Activated CD8-positive, alpha-beta T cell treated with anti-CD3 and anti-CD28 coated beads for 36 hours (primary cell): ENCODE measurements at regions not wholly inside any gene's neighbourhood (a gene's known extent, or its start where the extent isn't known, plus 50 kb on each side); places are given as distances from the start of the nearest gene placed in this dataset.

Source experiments
- ATAC-seq: fragments of 200-7000 bp; cut with Tn5 transposase; one replicate; pipeline ENCODE4 v1.10.0; 2021; ENCODE audit warnings: mild to moderate bottlenecking, moderate library complexity
- CTCF ChIA-PET: fragments of 350-600 bp; sonication (Branson Sonifier 250); formaldehyde crosslinking; loops from one replicate; lab custom pipeline; 2021; ENCODE audit warnings: antibody characterized with exemption; lab: Charles Lee
- POLR2A ChIA-PET: fragments of 350-600 bp; sonication (Branson Sonifier 250); formaldehyde crosslinking; loops from one replicate; lab custom pipeline; 2021; ENCODE audit warnings: antibody characterized with exemption; lab: Charles Lee
- DNase-seq: peaks from one replicate; pipeline ENCODE4 v3.0.0-alpha.2; 2020
- H3K27ac Mint-ChIP-seq: one replicate; pipeline ENCODE4 v1.8.0; 2021; ENCODE audit warnings: mild to moderate bottlenecking, mixed read lengths
- H3K27me3 Mint-ChIP-seq: one replicate; pipeline ENCODE4 v1.8.0; 2021; ENCODE audit warnings: mixed read lengths
- H3K36me3 Mint-ChIP-seq: one replicate; pipeline ENCODE4 v1.8.0; 2021; ENCODE audit warnings: low read depth, mixed read lengths
- H3K4me1 Mint-ChIP-seq: one replicate; pipeline ENCODE4 v1.8.0; 2021; ENCODE audit warnings: low read depth, mixed read lengths
- H3K4me3 Mint-ChIP-seq: one replicate; pipeline ENCODE4 v1.8.0; 2021; ENCODE audit warnings: mild to moderate bottlenecking, moderate library complexity, mixed read lengths
- H3K9me3 Mint-ChIP-seq: one replicate; pipeline ENCODE4 v1.8.0; 2021; ENCODE audit warnings: mixed read lengths
- CTCF ChIP-seq: fragments of 200-600 bp; IDR thresholded peaks from one replicate; pipeline ENCODE4 v1.8.0; 2022; ENCODE audit warnings: antibody characterized with exemption, mild to moderate bottlenecking
- intact Hi-C: fragments of 100-400 bp; cut with micrococcal nuclease; formaldehyde crosslinking; loops from one replicate; pipeline ENCODE4 v1.10.0; 2022

- Mint-ChIP-seq H3K27me3 (no peaks in the 10 kb centered on the region), H3K36me3 (no peaks in the 10 kb centered on the region), H3K4me1 (no peaks in the 10 kb centered on the region), H3K9me3 (no peaks in the 10 kb centered on the region), H3K4me3 (no peak overlapping the region), H3K27ac (no peak overlapping the region)
- CTCF ChIA-PET: no interaction called here
- intact Hi-C loops: no loop called here
- DNase-seq (no peak), ATAC-seq (no peak)
- POLR2A ChIA-PET: no interaction called here
- TF ChIP-seq CTCF: no peak
These were observed 188.1 kb downstream of the SYT10 start for GRCh38 chr12:33251548-33251947.

GRCh38 chr12:33248364-33248763 lies 191.3 kb downstream of the SYT10 start:
- no peaks in the 10 kb centered on the region for H3K27me3 Mint-ChIP-seq
- CTCF ChIA-PET: no interaction called here
- no peak for TF ChIP-seq CTCF

GRCh38 chr12:33247625-33248024 lies 192.0 kb downstream of the SYT10 start:
- no peak for TF ChIP-seq CTCF
- Mint-ChIP-seq H3K36me3 (no peaks in the 10 kb centered on the region), H3K27ac (no peak overlapping the region), H3K27me3 (no peaks in the 10 kb centered on the region), H3K9me3 (peaks cover 3% of the 10 kb centered on the region), H3K4me3 (no peak overlapping the region), H3K4me1 (no peaks in the 10 kb centered on the region)
- ATAC-seq (no peak), DNase-seq (no peak)
- intact Hi-C loops: no loop called here
- CTCF ChIA-PET: no interaction called here
- POLR2A ChIA-PET: no interaction called here

More at GRCh38 chr12:33248364-33248763, 191.3 kb downstream of the SYT10 start:
- ATAC-seq: no peak
- H3K4me1 Mint-ChIP-seq: no peaks in the 10 kb centered on the region
- peaks cover 3% of the 10 kb centered on the region for H3K9me3 Mint-ChIP-seq
- no peaks in the 10 kb centered on the region for H3K36me3 Mint-ChIP-seq
- no peak overlapping the region for H3K4me3 Mint-ChIP-seq
- no peak for DNase-seq
- intact Hi-C loops: no loop called here
- no peak overlapping the region for H3K27ac Mint-ChIP-seq
- POLR2A ChIA-PET: no interaction called here

GRCh38 chr12:33245434-33245833 lies 194.2 kb downstream of the SYT10 start:
- TF ChIP-seq CTCF: no peak
- DNase-seq (no peak), ATAC-seq (no peak)
- intact Hi-C loops: no loop called here
- no peak overlapping the region for H3K27ac Mint-ChIP-seq
- no peaks in the 10 kb centered on the region for H3K4me1 Mint-ChIP-seq
- H3K9me3 Mint-ChIP-seq: peaks cover 12% of the 10 kb centered on the region
- ChIA-PET POLR2A (no interaction called here), CTCF (no interaction called here)
- no peaks in the 10 kb centered on the region for H3K36me3 Mint-ChIP-seq
- H3K27me3 Mint-ChIP-seq: no peaks in the 10 kb centered on the region
- no peak overlapping the region for H3K4me3 Mint-ChIP-seq

GRCh38 chr12:33226671-33227070 lies 212.9 kb downstream of the SYT10 start:
- ATAC-seq (no peak), DNase-seq (no peak)
- ChIA-PET CTCF (interaction anchor here (0.6 kb wide), 1 partner anchor 397 kb away, joined by 3 read pairs; no protein-coding TSS in a partner anchor), POLR2A (no interaction called here)
- Mint-ChIP-seq H3K27me3 (no peaks in the 10 kb centered on the region), H3K36me3 (no peaks in the 10 kb centered on the region), H3K4me1 (no peaks in the 10 kb centered on the region), H3K27ac (no peak overlapping the region), H3K4me3 (no peak overlapping the region), H3K9me3 (peaks cover 9% of the 10 kb centered on the region)
- no peak for TF ChIP-seq CTCF
- intact Hi-C loops: no loop called here
